ENCODE measurements at regions not wholly inside any gene's neighbourhood (a gene's known extent, or its start where the extent isn't known, plus 50 kb on each side); places are given as distances from the start of the nearest gene placed in this dataset.

- TF ChIP-seq CTCF (IDR thresholded peaks at IDR 0.05; ENCODE audit: low read length) (no peak), EZH2 (IDR thresholded peaks at IDR 0.05; ENCODE audit: borderline replicate concordance, low read length) (no peak)
Measured at GRCh38 chr22:23403152-23403719, 176.9 kb downstream of the IGLL1 start.

Data from OCI-LY1 (cell line).